OCI-LY7 (cell line): ENCODE measurements at regions not wholly inside any gene's neighbourhood (a gene's known extent, or its start where the extent isn't known, plus 50 kb on each side); places are given as distances from the start of the nearest gene placed in this dataset.

Experiments used
- BruUV-seq: library from RNA; stranded (reverse); fragments of 400-500 nt; replicated peaks from 2 replicates; lab custom pipeline; 2021; lab: Mats Ljungman, UMichigan
- CTCF ChIA-PET: fragments of 300-600 bp; sonication (Branson Sonifier 250); formaldehyde crosslinking; loops from one replicate; lab custom pipeline; 2022; ENCODE audit warnings: antibody characterized with exemption; ENCODE audit not compliant: unreplicated experiment; lab: Charles Lee
- POLR2A ChIA-PET: fragments of 300-600 bp; sonication (Branson Sonifier 250); formaldehyde crosslinking; loops from one replicate; lab custom pipeline; 2022; ENCODE audit warnings: antibody characterized with exemption; lab: Charles Lee
- DNase-seq: peaks from one replicate; pipeline ENCODE4 v3.0.0-alpha.2; 2015; ENCODE audit warnings: low spot score
- H2AFZ ChIP-seq: fragments of 200-600 bp; sonication (generic), shearing (Covaris generic); 2 replicates; pipeline ENCODE4 v1.6.1; 2014; ENCODE audit warnings: mild to moderate bottlenecking, antibody characterized with exemption, low read length, moderate library complexity
- H3K27ac ChIP-seq: fragments of 200-600 bp; sonication (generic); 2 replicates; pipeline ENCODE4 v1.5.1; 2014; ENCODE audit warnings: mixed run types, low read depth, mild to moderate bottlenecking, moderate library complexity, low read length, inconsistent platforms; ENCODE audit not compliant: poor library complexity, severe bottlenecking
- H3K36me3 ChIP-seq: fragments of 200-600 bp; sonication (generic); 2 replicates; pipeline ENCODE4 v1.6.1; 2014; ENCODE audit warnings: mild to moderate bottlenecking, antibody characterized with exemption, low read length, moderate library complexity, mixed read lengths; ENCODE audit not compliant: insufficient read depth
- H3K4me1 ChIP-seq: fragments of 200-600 bp; sonication (generic); 2 replicates; pipeline ENCODE4 v1.5.1; 2014; ENCODE audit warnings: mild to moderate bottlenecking, low read length; ENCODE audit not compliant: insufficient read depth, poor library complexity, severe bottlenecking
- H3K4me2 ChIP-seq: fragments of 200-600 bp; sonication (generic); 2 replicates; pipeline ENCODE4 v1.6.1; 2014; ENCODE audit warnings: mild to moderate bottlenecking, low read length
- H3K4me3 ChIP-seq: fragments of 200-600 bp; sonication (generic); 2 replicates; pipeline ENCODE4 v1.5.1; 2014; ENCODE audit warnings: mild to moderate bottlenecking, low read depth, low read length; ENCODE audit not compliant: poor library complexity, severe bottlenecking
- H3K79me2 ChIP-seq: fragments of 200-600 bp; sonication (generic); 2 replicates; pipeline ENCODE4 v1.6.1; 2016; ENCODE audit warnings: low read depth, mild to moderate bottlenecking, low read length, moderate library complexity, mixed read lengths; ENCODE audit not compliant: insufficient read depth
- H3K9me2 ChIP-seq: fragments of 200-600 bp; sonication (generic); 2 replicates; pipeline ENCODE4 v1.6.1; 2016; ENCODE audit warnings: mild to moderate bottlenecking, low read length, mixed read lengths; ENCODE audit not compliant: insufficient read depth
- H3K9me3 ChIP-seq: fragments of 200-600 bp; sonication (generic); 2 replicates; pipeline ENCODE4 v1.6.1; 2014; ENCODE audit warnings: mild to moderate bottlenecking, mixed run types, low read length, mixed read lengths
- H4K20me1 ChIP-seq: fragments of 200-600 bp; sonication (generic); 2 replicates; pipeline ENCODE4 v1.6.1; 2014; ENCODE audit warnings: mild to moderate bottlenecking, antibody characterized with exemption, low read length, moderate library complexity, mixed read lengths; ENCODE audit not compliant: insufficient read depth
- EZH2phosphoT487 ChIP-seq: fragments of 200-600 bp; sonication (generic); IDR thresholded peaks from 2 replicates; pipeline ENCODE4 v1.6.1; 2018; ENCODE audit warnings: low read depth, borderline replicate concordance, mild to moderate bottlenecking, mixed run types, antibody characterized with exemption, low read length, moderate library complexity, mixed read lengths
- intact Hi-C: fragments of 100-400 bp; cut with micrococcal nuclease; formaldehyde crosslinking; loops from one replicate; pipeline ENCODE4 v1.10.0; 2022; ENCODE audit not compliant: unreplicated experiment
- TF ChIP-seq, protein P1 (sequence below): fragments of 200-600 bp; sonication (generic); conservative IDR thresholded peaks from 2 replicates; pipeline ENCODE4 v1.5.1; 2014; ENCODE audit warnings: mild to moderate bottlenecking, antibody characterized with exemption, low read length, moderate library complexity, mixed read lengths

- no peaks in the 10 kb centered on the region for H3K36me3 ChIP-seq
- H3K9me3 ChIP-seq, result no peaks in the 10 kb centered on the region
- no peaks in the 10 kb centered on the region for H4K20me1 ChIP-seq
- H3K4me3 ChIP-seq, result no peak overlapping the region
- no peak overlapping the region for H3K4me2 ChIP-seq
- H3K79me2 ChIP-seq, result no peaks in the 10 kb centered on the region
- H3K9me2 ChIP-seq, result no peaks in the 10 kb centered on the region
- ChIA-PET POLR2A (no interaction called here), CTCF (no interaction called here)
- DNase-seq, result no peak
- H2AFZ ChIP-seq, result no peak overlapping the region
- BruUV-seq, result no TSS peak
- intact Hi-C loops, result no loop called here
- TF ChIP-seq, protein P1, sequence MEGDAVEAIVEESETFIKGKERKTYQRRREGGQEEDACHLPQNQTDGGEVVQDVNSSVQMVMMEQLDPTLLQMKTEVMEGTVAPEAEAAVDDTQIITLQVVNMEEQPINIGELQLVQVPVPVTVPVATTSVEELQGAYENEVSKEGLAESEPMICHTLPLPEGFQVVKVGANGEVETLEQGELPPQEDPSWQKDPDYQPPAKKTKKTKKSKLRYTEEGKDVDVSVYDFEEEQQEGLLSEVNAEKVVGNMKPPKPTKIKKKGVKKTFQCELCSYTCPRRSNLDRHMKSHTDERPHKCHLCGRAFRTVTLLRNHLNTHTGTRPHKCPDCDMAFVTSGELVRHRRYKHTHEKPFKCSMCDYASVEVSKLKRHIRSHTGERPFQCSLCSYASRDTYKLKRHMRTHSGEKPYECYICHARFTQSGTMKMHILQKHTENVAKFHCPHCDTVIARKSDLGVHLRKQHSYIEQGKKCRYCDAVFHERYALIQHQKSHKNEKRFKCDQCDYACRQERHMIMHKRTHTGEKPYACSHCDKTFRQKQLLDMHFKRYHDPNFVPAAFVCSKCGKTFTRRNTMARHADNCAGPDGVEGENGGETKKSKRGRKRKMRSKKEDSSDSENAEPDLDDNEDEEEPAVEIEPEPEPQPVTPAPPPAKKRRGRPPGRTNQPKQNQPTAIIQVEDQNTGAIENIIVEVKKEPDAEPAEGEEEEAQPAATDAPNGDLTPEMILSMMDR, result no peak
- no peak for TF ChIP-seq EZH2phosphoT487
- no peak overlapping the region for H3K27ac ChIP-seq
- H3K4me1 ChIP-seq, result no peaks in the 10 kb centered on the region
Measured at GRCh38 chr5:3222924-3223323, 372.7 kb upstream of the IRX1 start.

- intact Hi-C loops, result no loop called here
- Histone ChIP-seq H3K79me2 (no peaks in the 10 kb centered on the region), H3K36me3 (no peaks in the 10 kb centered on the region), H3K27ac (no peak overlapping the region), H3K9me3 (no peaks in the 10 kb centered on the region), H3K4me1 (no peaks in the 10 kb centered on the region), H3K9me2 (no peaks in the 10 kb centered on the region), H3K4me2 (no peak overlapping the region), H4K20me1 (no peaks in the 10 kb centered on the region), H2AFZ (no peak overlapping the region), H3K4me3 (no peak overlapping the region)
- CTCF ChIA-PET, result no interaction called here
- POLR2A ChIA-PET, result no interaction called here
- BruUV-seq, result no TSS peak
- TF ChIP-seq, protein P1, result no peak
- TF ChIP-seq EZH2phosphoT487, result no peak
- DNase-seq, result no peak
Measured at GRCh38 chr5:3221432-3221831, 374.2 kb upstream of the IRX1 start.

DNA sequence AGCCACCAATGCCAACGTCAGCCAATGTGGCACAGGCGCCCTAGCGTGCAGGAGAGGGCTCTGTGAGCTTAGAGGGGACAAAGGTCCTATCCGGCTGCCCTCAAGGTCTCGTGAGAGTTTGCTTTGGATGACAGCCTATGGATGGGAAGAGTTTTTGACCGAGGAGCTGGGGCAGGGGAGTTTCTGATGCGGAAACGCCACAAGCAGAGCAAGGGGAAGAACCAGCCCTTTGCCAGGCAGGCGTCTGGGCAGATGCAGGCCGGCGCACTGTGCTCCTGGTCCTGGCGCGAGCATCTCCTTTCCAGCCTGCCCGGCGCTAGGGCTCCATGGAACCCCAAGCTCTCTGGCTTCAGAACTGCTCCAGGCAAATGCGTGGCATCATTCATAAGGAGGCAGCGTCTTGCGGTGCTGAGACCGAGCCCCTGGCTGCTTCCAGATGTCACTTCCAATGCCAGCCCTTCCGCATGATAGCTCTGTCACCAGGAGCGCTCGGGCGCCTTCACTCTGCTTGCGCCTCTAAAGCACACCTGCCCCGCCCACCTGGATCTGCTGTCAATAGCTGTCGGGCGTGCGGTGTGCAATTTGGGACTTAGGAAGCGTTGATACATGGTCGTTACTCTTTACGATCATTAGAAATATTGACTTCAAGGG, 374.9 kb upstream of the IRX1 start:
- Histone ChIP-seq H3K27ac (no peak overlapping the region), H2AFZ (no peak overlapping the region), H3K4me3 (no peak overlapping the region), H4K20me1 (no peaks in the 10 kb centered on the region), H3K4me1 (no peaks in the 10 kb centered on the region), H3K9me3 (no peaks in the 10 kb centered on the region), H3K4me2 (no peak overlapping the region), H3K79me2 (no peaks in the 10 kb centered on the region), H3K9me2 (no peaks in the 10 kb centered on the region), H3K36me3 (no peaks in the 10 kb centered on the region)
- no peak for TF ChIP-seq EZH2phosphoT487
- TF ChIP-seq, protein P1, result no peak
- BruUV-seq, result no TSS peak
- ChIA-PET POLR2A (no interaction called here), CTCF (no interaction called here)
- intact Hi-C loops, result no loop called here
- DNase-seq, result no peak
